ENCODE measurements at regions not wholly inside any gene's neighbourhood (a gene's known extent, or its start where the extent isn't known, plus 50 kb on each side); places are given as distances from the start of the nearest gene placed in this dataset.

GRCh38 chr22:48804811-48805301 is 1022.8 kb downstream of the BRD1 start:
- no peak for TF ChIP-seq CTCF (IDR thresholded peaks at IDR 0.05 in 8 of 11, conservative IDR thresholded peaks at IDR 0.05 in 3 of 11)
- no peak for TF ChIP-seq POLR2A (IDR thresholded peaks at IDR 0.05)
- no peak for TF ChIP-seq POLR2AphosphoS5 (IDR thresholded peaks at IDR 0.05)

Data from spleen (tissue), 7 donors.